G401.6 (cell line): ENCODE measurements at regions not wholly inside any gene's neighbourhood (a gene's known extent, or its start where the extent isn't known, plus 50 kb on each side); places are given as distances from the start of the nearest gene placed in this dataset.
"Not testable (repeated sequence)": the region's sequence is repeated elsewhere in the genome, so short reads cannot be mapped to it uniquely, and the experiment has no call there.

ENCODE experiments used
- FAIRE-seq: peaks from 2 replicates; lab custom pipeline; 2012; peaks lifted over from hg19 to GRCh38; lab: Jason Lieb, UNC

GRCh38 chr13:78078168-78078567, 159.5 kb upstream of the EDNRB start:
- no peak for FAIRE-seq

GRCh38 chr13:78067290-78067689, 148.7 kb upstream of the EDNRB start:
- no peak for FAIRE-seq

- no peak for FAIRE-seq
Observed at GRCh38 chr13:78065141-78065540, 146.5 kb upstream of the EDNRB start.

- no peak for FAIRE-seq
Observed at GRCh38 chr13:78061806-78062205, 143.2 kb upstream of the EDNRB start.

- FAIRE-seq, result no peak
Observed at GRCh38 chr13:78060966-78061365, 142.3 kb upstream of the EDNRB start.

- FAIRE-seq, result not testable (repeated sequence)
Observed at GRCh38 chr13:78056865-78057264, 138.2 kb upstream of the EDNRB start.

GRCh38 chr13:78054157-78054556, 135.5 kb upstream of the EDNRB start:
- no peak for FAIRE-seq

- FAIRE-seq, result no peak
Observed at GRCh38 chr13:78047151-78047550, 128.5 kb upstream of the EDNRB start.

- no peak for FAIRE-seq
Observed at GRCh38 chr13:78046331-78046730, 127.7 kb upstream of the EDNRB start.

- no peak for FAIRE-seq
Observed at GRCh38 chr13:78045916-78046315, 127.3 kb upstream of the EDNRB start.

GRCh38 chr13:78041366-78041765, 122.7 kb upstream of the EDNRB start:
- not testable (repeated sequence) for FAIRE-seq

GRCh38 chr13:78040205-78040830, 121.7 kb upstream of the EDNRB start:
- no peak for FAIRE-seq

GRCh38 chr13:78036841-78037240, 118.2 kb upstream of the EDNRB start:
- no peak for FAIRE-seq

GRCh38 chr13:78035500-78035899, 116.9 kb upstream of the EDNRB start:
- FAIRE-seq, result no peak

- no peak for FAIRE-seq
Observed at GRCh38 chr13:78033509-78033908, 114.9 kb upstream of the EDNRB start.

GRCh38 chr13:78032132-78032531, 113.5 kb upstream of the EDNRB start:
- no peak for FAIRE-seq

- FAIRE-seq, result no peak
Observed at GRCh38 chr13:78030341-78030896, 111.8 kb upstream of the EDNRB start.

GRCh38 chr13:78029901-78030300, 111.3 kb upstream of the EDNRB start:
- no peak for FAIRE-seq

GRCh38 chr13:78028960-78029359, 110.3 kb upstream of the EDNRB start:
- no peak for FAIRE-seq

GRCh38 chr13:78024996-78025395, 106.4 kb upstream of the EDNRB start:
- no peak for FAIRE-seq

GRCh38 chr13:78022164-78022877, 103.7 kb upstream of the EDNRB start:
- FAIRE-seq, result no peak

- FAIRE-seq, result no peak
Observed at GRCh38 chr13:78020861-78021260, 102.2 kb upstream of the EDNRB start.

GRCh38 chr13:78015782-78016181, 97.2 kb upstream of the EDNRB start:
- FAIRE-seq, result no peak

- FAIRE-seq, result no peak
Observed at GRCh38 chr13:78012046-78012445, 93.4 kb upstream of the EDNRB start.
